ENCODE measurements at regions not wholly inside any gene's neighbourhood (a gene's known extent, or its start where the extent isn't known, plus 50 kb on each side); places are given as distances from the start of the nearest gene placed in this dataset.

DNA sequence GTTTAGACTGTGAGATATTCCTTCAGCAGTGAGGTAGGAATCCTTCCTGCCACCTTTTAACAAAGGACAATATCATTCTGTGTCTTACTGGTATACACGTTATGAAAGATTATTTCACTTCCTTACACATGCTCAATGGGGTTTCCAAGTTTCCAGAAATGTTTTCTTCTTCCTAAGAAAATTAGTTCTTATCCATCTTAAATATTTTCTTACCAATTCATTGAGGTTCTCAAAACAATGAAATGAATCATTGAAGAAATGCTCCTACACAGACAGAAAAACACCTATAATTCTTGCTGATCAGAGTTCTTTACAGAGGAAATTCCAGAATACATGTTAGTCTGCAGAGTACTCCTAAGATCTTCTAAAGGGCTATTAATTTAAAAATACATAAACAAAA lies 51.4 kb upstream of the SEC61G start:
- H3K4me3 ChIP-seq (ENCODE audit: low read depth, low read length), result no peak overlapping the region
- no peak for DNase-seq (ENCODE audit: low read depth)
- TF ChIP-seq, protein P1, sequence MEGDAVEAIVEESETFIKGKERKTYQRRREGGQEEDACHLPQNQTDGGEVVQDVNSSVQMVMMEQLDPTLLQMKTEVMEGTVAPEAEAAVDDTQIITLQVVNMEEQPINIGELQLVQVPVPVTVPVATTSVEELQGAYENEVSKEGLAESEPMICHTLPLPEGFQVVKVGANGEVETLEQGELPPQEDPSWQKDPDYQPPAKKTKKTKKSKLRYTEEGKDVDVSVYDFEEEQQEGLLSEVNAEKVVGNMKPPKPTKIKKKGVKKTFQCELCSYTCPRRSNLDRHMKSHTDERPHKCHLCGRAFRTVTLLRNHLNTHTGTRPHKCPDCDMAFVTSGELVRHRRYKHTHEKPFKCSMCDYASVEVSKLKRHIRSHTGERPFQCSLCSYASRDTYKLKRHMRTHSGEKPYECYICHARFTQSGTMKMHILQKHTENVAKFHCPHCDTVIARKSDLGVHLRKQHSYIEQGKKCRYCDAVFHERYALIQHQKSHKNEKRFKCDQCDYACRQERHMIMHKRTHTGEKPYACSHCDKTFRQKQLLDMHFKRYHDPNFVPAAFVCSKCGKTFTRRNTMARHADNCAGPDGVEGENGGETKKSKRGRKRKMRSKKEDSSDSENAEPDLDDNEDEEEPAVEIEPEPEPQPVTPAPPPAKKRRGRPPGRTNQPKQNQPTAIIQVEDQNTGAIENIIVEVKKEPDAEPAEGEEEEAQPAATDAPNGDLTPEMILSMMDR (IDR thresholded peaks at IDR 0.05; ENCODE audit: low read depth, low read length), result no peak
- TF ChIP-seq POLR2A (IDR thresholded peaks at IDR 0.05; ENCODE audit: extremely low read depth, insufficient read length), result no peak
- TF ChIP-seq MYC (IDR thresholded peaks at IDR 0.05; ENCODE audit: low read depth, low read length), result no peak
- TF ChIP-seq, protein P2, sequence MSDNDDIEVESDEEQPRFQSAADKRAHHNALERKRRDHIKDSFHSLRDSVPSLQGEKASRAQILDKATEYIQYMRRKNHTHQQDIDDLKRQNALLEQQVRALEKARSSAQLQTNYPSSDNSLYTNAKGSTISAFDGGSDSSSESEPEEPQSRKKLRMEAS (IDR thresholded peaks at IDR 0.05; ENCODE audit: low read depth, low read length), result no peak

DNA sequence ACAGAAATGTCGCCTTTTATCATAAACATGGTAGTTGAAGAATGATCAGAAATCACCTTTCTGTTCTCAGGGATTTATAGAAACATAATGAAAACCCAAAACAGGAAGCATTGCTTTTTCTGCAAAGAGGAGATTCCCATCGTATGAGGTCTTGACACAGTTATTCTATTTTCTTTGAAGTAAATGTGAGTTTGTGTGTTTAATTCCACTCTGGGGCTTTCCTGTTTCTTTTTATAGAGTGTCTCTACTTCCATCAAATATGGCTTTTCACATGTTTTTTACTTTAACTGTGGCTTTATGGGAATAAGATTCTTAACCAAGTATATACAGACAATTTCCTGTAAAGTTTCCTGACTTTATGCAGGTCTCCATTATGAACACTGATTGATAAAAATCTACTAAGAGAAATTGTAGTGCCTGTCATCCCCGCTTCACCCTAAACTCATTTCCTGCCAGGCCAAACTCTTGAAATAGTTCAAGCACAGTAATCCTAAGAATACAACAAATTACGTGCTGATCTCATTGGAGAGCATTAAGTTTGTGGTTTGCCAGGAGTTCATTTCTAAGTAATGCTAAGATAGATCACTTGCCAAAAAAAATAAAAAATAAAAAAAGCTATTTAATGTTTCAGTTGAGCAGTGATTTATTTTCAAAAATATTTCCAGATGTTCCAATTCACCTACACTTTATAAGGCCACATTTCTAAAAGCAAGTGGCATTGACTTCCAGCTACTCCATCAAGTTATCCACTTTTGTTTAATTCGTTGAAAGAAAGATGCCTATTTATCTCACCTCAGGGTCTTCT lies 52.2 kb upstream of the SEC61G start:
- H3K4me3 ChIP-seq (ENCODE audit: low read depth, low read length), result no peak overlapping the region
- no peak for TF ChIP-seq MYC (IDR thresholded peaks at IDR 0.05; ENCODE audit: low read depth, low read length)
- TF ChIP-seq, protein P2 (IDR thresholded peaks at IDR 0.05; ENCODE audit: low read depth, low read length), result no peak
- TF ChIP-seq, protein P1 (IDR thresholded peaks at IDR 0.05; ENCODE audit: low read depth, low read length), result no peak
- no peak for TF ChIP-seq POLR2A (IDR thresholded peaks at IDR 0.05; ENCODE audit: extremely low read depth, insufficient read length)
- no peak for DNase-seq (ENCODE audit: low read depth)

DNA sequence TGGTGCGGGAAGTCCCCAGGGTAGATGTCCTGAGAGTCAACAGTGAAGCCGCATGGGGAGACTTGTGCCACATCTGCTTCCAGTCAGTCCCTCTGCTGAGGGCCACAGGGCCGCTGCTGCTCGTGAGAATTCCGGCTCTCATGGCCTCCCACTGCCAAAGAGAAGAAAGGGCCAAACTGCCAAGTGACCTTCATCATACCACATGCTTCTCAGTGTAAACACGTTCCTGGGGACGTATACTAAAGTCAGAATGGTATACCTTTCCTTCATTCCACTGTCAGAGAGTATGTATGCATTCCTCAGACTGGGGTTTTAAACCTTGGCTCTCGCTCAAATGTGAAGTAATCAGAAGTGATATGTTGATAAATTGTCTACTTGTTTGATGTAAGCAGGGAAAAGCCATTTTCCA lies 52.8 kb upstream of the SEC61G start:
- TF ChIP-seq MYC (IDR thresholded peaks at IDR 0.05; ENCODE audit: low read depth, low read length) (no peak), POLR2A (IDR thresholded peaks at IDR 0.05; ENCODE audit: extremely low read depth, insufficient read length) (no peak)
- TF ChIP-seq, protein P1 (IDR thresholded peaks at IDR 0.05; ENCODE audit: low read depth, low read length), result no peak
- TF ChIP-seq, protein P2 (IDR thresholded peaks at IDR 0.05; ENCODE audit: low read depth, low read length), result no peak
- no peak for DNase-seq (ENCODE audit: low read depth)
- no peak overlapping the region for H3K4me3 ChIP-seq (ENCODE audit: low read depth, low read length)

DNA sequence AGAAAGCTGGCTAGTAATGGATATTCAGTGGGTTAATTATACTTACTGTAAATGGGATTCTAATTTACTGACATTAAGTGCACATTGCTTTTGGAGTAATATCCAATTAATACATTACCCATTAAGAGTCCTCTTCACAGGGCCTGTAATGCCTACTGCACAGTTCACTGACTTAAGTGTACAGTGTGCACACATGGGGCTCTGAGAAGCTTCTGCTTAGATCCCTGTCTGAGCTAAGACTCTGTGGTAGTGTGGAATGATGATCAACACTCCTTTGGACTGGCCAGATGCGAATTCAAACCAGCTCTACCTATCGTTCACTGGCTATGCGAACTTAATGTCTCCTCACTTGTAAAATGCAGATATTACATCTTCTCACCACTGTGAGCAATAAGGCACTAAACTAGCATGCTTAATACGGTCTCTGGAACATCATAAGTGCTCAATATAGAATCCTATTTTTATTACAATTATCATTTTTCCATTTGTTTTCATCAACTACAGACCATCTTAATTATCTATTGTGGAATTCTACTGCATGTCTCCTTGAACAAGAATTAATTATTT lies 53.8 kb upstream of the SEC61G start:
- no peak for DNase-seq (ENCODE audit: low read depth)
- H3K4me3 ChIP-seq (ENCODE audit: low read depth, low read length), result no peak overlapping the region
- TF ChIP-seq, protein P1 (IDR thresholded peaks at IDR 0.05; ENCODE audit: low read depth, low read length), result no peak
- TF ChIP-seq, protein P2 (IDR thresholded peaks at IDR 0.05; ENCODE audit: low read depth, low read length), result no peak
- TF ChIP-seq POLR2A (IDR thresholded peaks at IDR 0.05; ENCODE audit: extremely low read depth, insufficient read length) (no peak), MYC (IDR thresholded peaks at IDR 0.05; ENCODE audit: low read depth, low read length) (no peak)

DNA sequence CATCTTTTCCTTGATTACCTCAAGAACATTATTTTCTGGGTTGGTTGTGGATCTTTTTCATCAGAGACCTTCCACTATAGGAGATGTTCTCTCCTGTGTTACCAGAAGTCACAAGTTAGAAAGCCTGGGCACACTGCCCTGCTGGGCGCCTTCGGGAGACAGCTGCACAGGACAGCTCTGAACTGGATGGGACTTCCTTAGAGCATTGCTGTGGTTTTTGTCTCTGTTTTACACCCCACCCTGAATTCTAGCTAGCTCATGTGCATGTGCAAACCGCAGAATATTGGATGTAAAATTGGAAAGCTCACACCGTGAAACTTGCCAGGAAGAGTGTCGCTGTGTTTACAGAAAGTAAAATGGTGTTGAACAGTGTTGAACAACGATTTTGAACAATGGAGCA lies 54.4 kb upstream of the SEC61G start:
- TF ChIP-seq MYC (IDR thresholded peaks at IDR 0.05; ENCODE audit: low read depth, low read length) (no peak), POLR2A (IDR thresholded peaks at IDR 0.05; ENCODE audit: extremely low read depth, insufficient read length) (no peak)
- TF ChIP-seq, protein P1 (IDR thresholded peaks at IDR 0.05; ENCODE audit: low read depth, low read length), result no peak
- TF ChIP-seq, protein P2 (IDR thresholded peaks at IDR 0.05; ENCODE audit: low read depth, low read length), result no peak
- H3K4me3 ChIP-seq (ENCODE audit: low read depth, low read length), result no peak overlapping the region
- no peak for DNase-seq (ENCODE audit: low read depth)
